ENCODE measurements at regions not wholly inside any gene's neighbourhood (a gene's known extent, or its start where the extent isn't known, plus 50 kb on each side); places are given as distances from the start of the nearest gene placed in this dataset.
A peak's percentile ranks its signal among the peaks of the same experiment; 100 is the strongest.

DNA sequence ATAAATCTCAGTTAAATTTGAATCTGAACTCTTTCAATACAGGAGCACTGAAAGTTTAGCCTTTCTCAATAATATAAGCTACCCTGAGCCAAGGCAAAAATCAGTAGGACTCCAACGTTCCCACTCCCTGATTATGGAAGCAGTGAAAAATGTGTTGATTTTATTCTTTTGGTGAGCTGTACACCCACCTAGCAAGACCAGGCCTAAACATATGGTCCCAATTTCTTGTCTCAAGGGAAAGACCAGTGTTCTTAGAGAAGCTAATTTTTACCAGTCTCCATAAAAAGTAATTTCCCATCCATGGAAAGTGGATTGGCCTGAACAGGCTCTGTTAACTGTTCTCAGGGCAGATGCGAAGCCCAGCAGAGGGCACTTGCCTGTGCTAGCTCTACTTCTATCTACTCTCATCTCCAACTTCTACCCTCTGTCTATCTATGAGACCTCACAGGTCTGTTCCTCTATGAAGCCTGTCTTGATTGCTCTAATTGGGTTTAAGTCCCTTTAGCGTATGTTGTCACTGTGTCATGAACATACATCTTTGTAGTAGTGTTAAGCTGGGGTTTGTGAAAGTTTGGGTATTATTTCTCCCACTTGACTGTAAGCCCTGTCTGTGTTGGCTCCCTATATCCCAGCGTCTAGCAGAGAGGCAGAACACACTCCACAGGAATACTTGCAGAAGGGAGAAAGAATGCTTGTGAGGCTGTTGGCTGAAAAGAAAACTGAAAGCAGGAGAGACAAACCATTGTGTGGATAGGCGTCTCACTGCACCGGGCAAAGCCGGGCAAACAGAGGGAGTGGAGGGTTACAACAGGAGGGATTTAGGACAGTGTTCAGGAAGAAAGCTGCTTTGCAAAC lies 167.1 kb upstream of the MAF start:
- TF ChIP-seq, protein P1, sequence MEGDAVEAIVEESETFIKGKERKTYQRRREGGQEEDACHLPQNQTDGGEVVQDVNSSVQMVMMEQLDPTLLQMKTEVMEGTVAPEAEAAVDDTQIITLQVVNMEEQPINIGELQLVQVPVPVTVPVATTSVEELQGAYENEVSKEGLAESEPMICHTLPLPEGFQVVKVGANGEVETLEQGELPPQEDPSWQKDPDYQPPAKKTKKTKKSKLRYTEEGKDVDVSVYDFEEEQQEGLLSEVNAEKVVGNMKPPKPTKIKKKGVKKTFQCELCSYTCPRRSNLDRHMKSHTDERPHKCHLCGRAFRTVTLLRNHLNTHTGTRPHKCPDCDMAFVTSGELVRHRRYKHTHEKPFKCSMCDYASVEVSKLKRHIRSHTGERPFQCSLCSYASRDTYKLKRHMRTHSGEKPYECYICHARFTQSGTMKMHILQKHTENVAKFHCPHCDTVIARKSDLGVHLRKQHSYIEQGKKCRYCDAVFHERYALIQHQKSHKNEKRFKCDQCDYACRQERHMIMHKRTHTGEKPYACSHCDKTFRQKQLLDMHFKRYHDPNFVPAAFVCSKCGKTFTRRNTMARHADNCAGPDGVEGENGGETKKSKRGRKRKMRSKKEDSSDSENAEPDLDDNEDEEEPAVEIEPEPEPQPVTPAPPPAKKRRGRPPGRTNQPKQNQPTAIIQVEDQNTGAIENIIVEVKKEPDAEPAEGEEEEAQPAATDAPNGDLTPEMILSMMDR (IDR thresholded peaks at IDR 0.05) = peak in 1 of 7 experiments; percentile 10
- TF ChIP-seq POLR2A (IDR thresholded peaks at IDR 0.05) = no peak
